Superior temporal gyrus (tissue), 1 donor: ENCODE measurements at regions not wholly inside any gene's neighbourhood (a gene's known extent, or its start where the extent isn't known, plus 50 kb on each side); places are given as distances from the start of the nearest gene placed in this dataset.
"Not testable (repeated sequence)": the region's sequence is repeated elsewhere in the genome, so short reads cannot be mapped to it uniquely, and the experiment has no call there.

ENCODE experiments used
- DNase-seq: peaks from one replicate; pipeline ENCODE4 v3.0.0-alpha.2; 2016; ENCODE audit errors: extremely low spot score

- no peak for DNase-seq
These were observed 323.9 kb upstream of the IGF1R start for GRCh38 chr15:98324341-98324970.

GRCh38 chr15:98326804-98327203, 321.5 kb upstream of the IGF1R start:
- no peak for DNase-seq

GRCh38 chr15:98330258-98330657, 318.1 kb upstream of the IGF1R start:
- no peak for DNase-seq

GRCh38 chr15:98330692-98331435, 317.5 kb upstream of the IGF1R start:
- DNase-seq: no peak

GRCh38 chr15:98331676-98332075, 316.7 kb upstream of the IGF1R start:
- DNase-seq: no peak

GRCh38 chr15:98333251-98333650, 315.1 kb upstream of the IGF1R start:
- DNase-seq: no peak

- no peak for DNase-seq
These were observed 305.4 kb upstream of the IGF1R start for GRCh38 chr15:98342911-98343310.

- DNase-seq: no peak
These were observed 303.7 kb upstream of the IGF1R start for GRCh38 chr15:98344591-98344990.

GRCh38 chr15:98347001-98347400, 301.3 kb upstream of the IGF1R start:
- DNase-seq: no peak

GRCh38 chr15:98347866-98348265, 300.5 kb upstream of the IGF1R start:
- no peak for DNase-seq

GRCh38 chr15:98350276-98350675, 298.1 kb upstream of the IGF1R start:
- DNase-seq: no peak

- DNase-seq: not testable (repeated sequence)
These were observed 290.1 kb upstream of the IGF1R start for GRCh38 chr15:98358274-98358673.

GRCh38 chr15:98358971-98359370, 289.4 kb upstream of the IGF1R start:
- no peak for DNase-seq

- DNase-seq: no peak
These were observed 284.9 kb upstream of the IGF1R start for GRCh38 chr15:98363416-98363815.

- DNase-seq: no peak
These were observed 284.4 kb upstream of the IGF1R start for GRCh38 chr15:98363955-98364354.

GRCh38 chr15:98369081-98369716, 279.1 kb upstream of the IGF1R start:
- no peak for DNase-seq

GRCh38 chr15:98375513-98376340, 272.6 kb upstream of the IGF1R start:
- peak; percentile 24 for DNase-seq

- DNase-seq: no peak
These were observed 267.6 kb upstream of the IGF1R start for GRCh38 chr15:98380721-98381120.

GRCh38 chr15:98381446-98381845, 266.9 kb upstream of the IGF1R start:
- no peak for DNase-seq

GRCh38 chr15:98382139-98382538, 266.2 kb upstream of the IGF1R start:
- no peak for DNase-seq

- no peak for DNase-seq
These were observed 264.8 kb upstream of the IGF1R start for GRCh38 chr15:98383571-98383970.
